HAP-1 (cell line): ENCODE measurements at regions not wholly inside any gene's neighbourhood (a gene's known extent, or its start where the extent isn't known, plus 50 kb on each side); places are given as distances from the start of the nearest gene placed in this dataset.
A peak's percentile ranks its signal among the peaks of the same experiment; 100 is the strongest.

Experiments
- DNase-seq, 2 experiments: peaks; one replicate each; pipeline ENCODE4 v3.0.0-alpha.2; 2016 to 2020; ENCODE audit warnings: low spot score in 2 of 2
- H3K27me3 ChIP-seq: fragments of 250-450 bp; sonication (Bioruptor Pico); 2 replicates; pipeline ENCODE4 v1.5.1; 2020; ENCODE audit warnings: low read depth, mild to moderate bottlenecking, moderate library complexity
- H3K36me3 ChIP-seq: fragments of 250-450 bp; sonication (Bioruptor Pico); replicated peaks from 2 replicates; pipeline ENCODE4 v1.5.1; 2020; ENCODE audit warnings: mild to moderate bottlenecking
- H3K4me1 ChIP-seq: fragments of 250-450 bp; sonication (Bioruptor Pico); 2 replicates; pipeline ENCODE4 v1.5.1; 2020; ENCODE audit warnings: mild to moderate bottlenecking
- H3K4me3 ChIP-seq: fragments of 250-450 bp; sonication (Bioruptor Pico); 2 replicates; pipeline ENCODE4 v1.5.1; 2020; ENCODE audit warnings: mild to moderate bottlenecking, moderate library complexity
- H3K9me3 ChIP-seq: fragments of 250-450 bp; sonication (Bioruptor Pico); 2 replicates; pipeline ENCODE4 v1.5.1; 2020; ENCODE audit warnings: mild to moderate bottlenecking, moderate library complexity
- in situ Hi-C: fragments of 300-500 bp; cut with MboI; formaldehyde crosslinking; loops from 3 replicates; pipeline ENCODE4 v1.14.3; 2020; ENCODE audit warnings: low sequenced_read_pairs, inconsistent platforms, mixed read lengths

GRCh38 chrX:10939424-10939823 lies 171.7 kb upstream of the HCCS start:
- Histone ChIP-seq H3K4me1 (peaks cover 11% of the 10 kb centered on the region), H3K27me3 (no peaks in the 10 kb centered on the region), H3K4me3 (no peak overlapping the region), H3K9me3 (no peaks in the 10 kb centered on the region), H3K36me3 (no peaks in the 10 kb centered on the region)
- no peak for DNase-seq
- in situ Hi-C loops = no loop called here

DNA sequence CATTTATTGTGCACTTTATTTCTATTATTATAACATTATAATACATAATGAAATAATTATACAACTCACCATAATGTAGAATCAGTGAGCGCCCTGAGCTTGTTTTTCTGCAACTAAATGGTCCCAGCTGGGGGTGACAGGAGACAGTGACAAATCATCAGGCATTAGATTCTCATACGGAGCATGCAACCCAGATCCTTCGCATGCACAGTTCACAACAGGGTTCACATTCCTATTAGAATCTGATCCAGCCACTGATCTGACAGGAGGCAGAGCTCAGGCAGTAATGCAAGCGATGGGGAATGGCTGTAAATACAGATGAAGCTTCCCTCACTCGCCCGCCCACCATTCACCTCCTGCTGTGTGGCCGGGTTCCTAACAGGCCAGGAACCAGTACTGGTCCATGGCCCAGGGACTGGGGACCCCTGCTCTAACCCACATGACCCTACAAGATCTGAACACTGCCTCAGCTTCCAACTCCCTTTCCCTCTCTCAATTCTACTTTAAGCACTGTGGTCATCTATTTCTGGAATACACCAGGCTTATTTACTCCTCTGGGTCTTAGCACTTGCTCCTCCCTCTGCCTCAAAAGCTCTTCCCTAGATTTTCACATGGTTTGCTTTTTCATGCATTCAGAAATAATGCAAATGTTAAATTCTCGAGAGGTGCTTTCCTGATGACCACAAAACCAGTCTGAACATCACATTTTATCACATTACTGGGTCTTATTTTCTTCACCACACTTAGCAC lies 166.8 kb upstream of the HCCS start:
- Histone ChIP-seq H3K4me3 (no peak overlapping the region), H3K4me1 (no peaks in the 10 kb centered on the region), H3K9me3 (no peaks in the 10 kb centered on the region), H3K36me3 (no peaks in the 10 kb centered on the region), H3K27me3 (no peaks in the 10 kb centered on the region)
- in situ Hi-C loops = no loop called here
- DNase-seq = no peak

- in situ Hi-C loops = no loop called here
- DNase-seq = no peak
Observed at GRCh38 chrX:10945498-10945897, 165.6 kb upstream of the HCCS start.

DNA sequence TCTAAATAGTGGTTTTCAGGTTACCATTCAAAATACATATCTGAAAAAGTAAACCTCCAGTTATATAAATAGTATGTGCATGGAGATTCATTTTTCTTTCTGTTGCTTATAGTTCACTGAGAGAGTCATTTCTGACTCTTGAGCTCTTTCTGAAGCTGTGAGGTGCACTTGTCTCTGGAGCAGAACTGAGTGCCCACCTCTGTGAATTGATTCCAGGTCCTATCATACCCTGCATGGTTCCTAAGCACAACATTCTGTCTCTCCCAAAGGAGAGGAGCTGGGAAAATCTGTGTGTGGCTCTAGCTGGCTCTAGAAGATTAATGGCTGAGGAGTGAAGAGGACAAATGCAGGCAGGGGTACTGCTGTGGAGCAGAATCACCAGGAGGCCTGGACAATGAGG lies 161.6 kb upstream of the HCCS start:
- H3K4me1 ChIP-seq = peaks cover 7% of the 10 kb centered on the region
- no peak overlapping the region for H3K4me3 ChIP-seq
- in situ Hi-C loops = no loop called here
- H3K36me3 ChIP-seq = no peaks in the 10 kb centered on the region
- DNase-seq = no peak
- H3K27me3 ChIP-seq = no peaks in the 10 kb centered on the region
- H3K9me3 ChIP-seq = no peaks in the 10 kb centered on the region

More at GRCh38 chrX:10945498-10945897, 165.6 kb upstream of the HCCS start:
- no peak overlapping the region for H3K4me3 ChIP-seq
- no peaks in the 10 kb centered on the region for H3K27me3 ChIP-seq
- H3K36me3 ChIP-seq = no peaks in the 10 kb centered on the region
- no peaks in the 10 kb centered on the region for H3K9me3 ChIP-seq
- H3K4me1 ChIP-seq = no peaks in the 10 kb centered on the region

DNA sequence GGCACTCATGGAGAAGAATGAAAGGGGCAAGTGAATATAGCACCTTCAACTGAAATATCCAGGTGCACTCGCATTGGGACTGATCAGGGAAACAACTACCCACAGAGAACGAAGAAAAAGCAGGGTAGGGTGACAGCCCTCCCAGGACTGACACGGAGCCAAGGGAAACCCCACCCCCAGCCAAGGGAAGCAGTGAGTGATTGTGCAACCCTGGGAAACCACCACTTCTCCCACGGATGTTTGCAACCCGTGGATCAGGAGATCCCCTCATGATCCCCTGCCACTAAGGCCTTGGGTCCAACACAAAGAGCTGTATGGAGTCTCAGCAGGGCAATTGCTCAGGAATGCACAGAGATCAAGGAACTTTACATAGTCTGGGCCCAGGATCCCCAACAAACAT lies 158.5 kb upstream of the HCCS start:
- no peak for DNase-seq
- in situ Hi-C loops = no loop called here
- peaks cover 7% of the 10 kb centered on the region for H3K4me1 ChIP-seq
- no peaks in the 10 kb centered on the region; the same call in 1 of the 2 replicates for H3K9me3 ChIP-seq
- H3K36me3 ChIP-seq = no peaks in the 10 kb centered on the region
- no peak overlapping the region for H3K4me3 ChIP-seq
- H3K27me3 ChIP-seq = no peaks in the 10 kb centered on the region

DNA sequence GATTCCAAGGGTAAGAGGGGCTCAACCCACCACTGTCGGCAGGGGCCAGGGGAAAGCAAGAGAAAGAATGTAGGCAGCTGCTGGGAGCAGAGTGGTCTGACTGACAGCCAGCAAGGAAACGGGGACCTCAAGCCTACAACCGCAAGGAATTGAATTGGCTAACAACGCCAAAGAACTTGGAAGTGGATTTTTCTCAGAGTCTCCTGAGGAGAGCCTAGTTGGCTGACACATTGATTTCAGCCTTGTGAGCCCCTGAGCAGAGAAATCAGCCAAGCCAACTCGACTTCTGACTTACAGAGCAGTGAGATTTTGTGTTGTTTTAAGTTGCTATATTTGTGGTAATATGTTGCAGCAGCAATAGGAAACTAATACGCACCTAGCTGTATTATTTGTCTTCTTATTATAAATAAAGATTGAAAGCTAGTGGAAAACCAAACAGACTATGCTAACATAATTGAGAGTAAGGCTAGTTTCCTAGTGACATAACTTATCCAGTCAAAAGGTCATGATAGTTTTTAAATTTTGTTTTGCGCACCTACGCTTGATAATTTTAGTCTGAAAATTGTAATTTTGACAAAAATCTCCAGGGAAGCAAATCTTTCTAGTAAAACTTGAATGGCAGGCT lies 145.8 kb upstream of the HCCS start:
- in situ Hi-C loops = no loop called here
- no peaks in the 10 kb centered on the region for H3K9me3 ChIP-seq

GRCh38 chrX:10966057-10966456 lies 145.1 kb upstream of the HCCS start:
- no peaks in the 10 kb centered on the region for H3K27me3 ChIP-seq
- H3K36me3 ChIP-seq = no peaks in the 10 kb centered on the region
- H3K4me1 ChIP-seq = peaks cover 7% of the 10 kb centered on the region
- DNase-seq = no peak
- in situ Hi-C loops = no loop called here
- H3K9me3 ChIP-seq = no peaks in the 10 kb centered on the region
- no peak overlapping the region for H3K4me3 ChIP-seq

More for the DNA sequence above, 145.8 kb upstream of the HCCS start:
- Histone ChIP-seq H3K4me3 (no peak overlapping the region), H3K27me3 (no peaks in the 10 kb centered on the region), H3K4me1 (no peaks in the 10 kb centered on the region; the same call in 1 of the 2 replicates), H3K36me3 (no peaks in the 10 kb centered on the region)
- DNase-seq = no peak

DNA sequence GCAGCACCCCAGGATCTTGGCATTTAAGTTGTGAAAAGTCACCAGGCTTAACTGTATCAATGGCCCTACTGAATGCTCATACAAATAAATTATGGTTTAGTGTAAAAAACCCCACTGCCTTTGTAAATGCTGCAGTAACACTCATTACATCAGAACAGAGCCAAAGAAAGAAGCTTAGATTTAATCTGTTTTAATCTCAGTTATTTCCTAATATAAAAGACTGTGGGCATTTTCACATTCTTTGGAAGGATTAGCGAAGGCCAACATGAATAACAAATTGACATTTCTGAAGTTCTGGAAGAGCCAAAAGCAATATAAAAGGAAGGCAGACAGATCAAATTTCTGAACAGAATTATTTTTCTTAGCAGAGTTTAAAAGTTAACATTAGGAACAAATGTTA lies 140.0 kb upstream of the HCCS start:
- peaks cover 17% of the 10 kb centered on the region for H3K4me1 ChIP-seq
- peak in 1 of 2 experiments; percentile 98 for DNase-seq
- in situ Hi-C loops = no loop called here
- no peaks in the 10 kb centered on the region; the same call in 1 of the 2 replicates for H3K9me3 ChIP-seq
- no peaks in the 10 kb centered on the region for H3K27me3 ChIP-seq
- no peaks in the 10 kb centered on the region for H3K36me3 ChIP-seq
- H3K4me3 ChIP-seq = no peak overlapping the region

DNA sequence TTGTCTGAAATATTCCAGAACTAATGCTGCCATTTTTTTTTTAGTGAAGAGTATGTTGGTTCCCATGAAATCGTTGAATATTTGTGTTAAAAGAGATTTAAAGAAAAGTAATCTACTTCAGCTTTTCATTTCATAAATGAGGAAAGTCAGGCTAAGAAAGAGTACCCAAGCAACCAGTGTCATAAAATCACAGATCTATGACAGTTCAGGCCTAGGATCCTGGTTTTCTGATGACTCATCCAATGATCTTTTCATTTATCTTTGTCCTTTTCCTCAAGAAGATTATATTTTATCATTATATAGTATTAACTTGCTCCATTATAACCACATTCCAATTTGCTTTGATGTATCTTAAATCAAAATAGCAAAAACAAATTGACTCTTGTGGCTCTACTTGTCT lies 139.4 kb upstream of the HCCS start:
- H3K36me3 ChIP-seq = no peaks in the 10 kb centered on the region
- H3K4me3 ChIP-seq = no peak overlapping the region
- no peaks in the 10 kb centered on the region; the same call in 1 of the 2 replicates for H3K9me3 ChIP-seq
- DNase-seq = no peak
- no peaks in the 10 kb centered on the region for H3K27me3 ChIP-seq
- peaks cover 17% of the 10 kb centered on the region for H3K4me1 ChIP-seq
- in situ Hi-C loops = no loop called here

- H3K4me1 ChIP-seq = peaks cover 17% of the 10 kb centered on the region
- DNase-seq = no peak
- in situ Hi-C loops = no loop called here
Observed at GRCh38 chrX:10972706-10973105, 138.4 kb upstream of the HCCS start.

GRCh38 chrX:10974920-10975319 lies 136.2 kb upstream of the HCCS start:
- Histone ChIP-seq H3K36me3 (no peaks in the 10 kb centered on the region), H3K4me1 (peaks cover 17% of the 10 kb centered on the region), H3K4me3 (no peak overlapping the region), H3K27me3 (no peaks in the 10 kb centered on the region), H3K9me3 (no peaks in the 10 kb centered on the region; the same call in 1 of the 2 replicates)
- peak in 1 of 2 experiments; percentile 44 for DNase-seq
- in situ Hi-C loops = no loop called here

More at GRCh38 chrX:10972706-10973105, 138.4 kb upstream of the HCCS start:
- no peaks in the 10 kb centered on the region for H3K36me3 ChIP-seq
- no peak overlapping the region for H3K4me3 ChIP-seq
- no peaks in the 10 kb centered on the region for H3K27me3 ChIP-seq
- no peaks in the 10 kb centered on the region; the same call in 1 of the 2 replicates for H3K9me3 ChIP-seq

DNA sequence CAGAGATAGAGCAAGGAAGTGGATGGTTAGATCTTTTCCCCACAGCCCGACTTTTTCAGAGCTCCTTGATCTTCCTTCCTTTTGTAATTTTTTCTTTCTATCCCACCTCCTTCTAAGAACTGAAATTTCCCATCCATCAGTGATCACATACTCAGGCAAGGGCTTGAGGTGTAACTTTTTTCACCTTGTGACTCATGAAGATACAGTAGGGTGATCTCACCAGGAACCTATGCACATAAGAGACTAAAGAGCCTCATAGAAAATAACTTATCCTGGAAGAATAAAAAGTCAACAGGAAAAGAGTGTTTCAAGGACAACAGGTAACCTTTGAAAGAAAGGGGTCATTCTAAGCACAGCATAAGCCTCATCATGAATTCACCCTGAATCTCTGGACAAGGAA lies 131.2 kb upstream of the HCCS start:
- Histone ChIP-seq H3K9me3 (no peaks in the 10 kb centered on the region), H3K4me1 (no peaks in the 10 kb centered on the region; the same call in 1 of the 2 replicates), H3K36me3 (no peaks in the 10 kb centered on the region), H3K27me3 (no peaks in the 10 kb centered on the region), H3K4me3 (no peak overlapping the region)
- DNase-seq = no peak
- in situ Hi-C loops = no loop called here

- Histone ChIP-seq H3K4me1 (no peaks in the 10 kb centered on the region; the same call in 1 of the 2 replicates), H3K4me3 (no peak overlapping the region), H3K36me3 (no peaks in the 10 kb centered on the region), H3K27me3 (no peaks in the 10 kb centered on the region), H3K9me3 (no peaks in the 10 kb centered on the region)
- in situ Hi-C loops = no loop called here
- no peak for DNase-seq
Observed at GRCh38 chrX:10981506-10981905, 129.6 kb upstream of the HCCS start.

- Histone ChIP-seq H3K4me1 (peaks cover 8% of the 10 kb centered on the region), H3K4me3 (no peak overlapping the region), H3K9me3 (no peaks in the 10 kb centered on the region), H3K36me3 (no peaks in the 10 kb centered on the region), H3K27me3 (no peaks in the 10 kb centered on the region)
- DNase-seq = no peak
- in situ Hi-C loops = no loop called here
Observed at GRCh38 chrX:10983526-10983925, 127.6 kb upstream of the HCCS start.
